Mesenchymal stem cell (in vitro differentiated cells and primary cell): ENCODE measurements at regions not wholly inside any gene's neighbourhood (a gene's known extent, or its start where the extent isn't known, plus 50 kb on each side); places are given as distances from the start of the nearest gene placed in this dataset.

Source experiments
- DNase-seq: peaks from one replicate; pipeline ENCODE4 v3.0.0-alpha.2; 2013
- H2AFZ ChIP-seq: one replicate; pipeline ENCODE4 v1.6.1; 2013; ENCODE audit warnings: low read depth, mild to moderate bottlenecking, control low read depth, inconsistent platforms, low read length, moderate library complexity
- H2AK5ac ChIP-seq: 2 replicates; pipeline ENCODE4 v1.6.1; 2013; ENCODE audit warnings: low read length, moderate library complexity, mild to moderate bottlenecking, inconsistent platforms; ENCODE audit not compliant: severe bottlenecking
- H2BK120ac ChIP-seq: one replicate; pipeline ENCODE4 v1.6.1; 2013; ENCODE audit warnings: low read depth, mild to moderate bottlenecking, inconsistent platforms, low read length, moderate library complexity
- H2BK12ac ChIP-seq, 2 experiments: one replicate each; pipeline ENCODE4 v1.6.1; 2013; ENCODE audit warnings: inconsistent platforms in 2 of 2, low read length in 2 of 2, mild to moderate bottlenecking in 2 of 2, moderate library complexity in 2 of 2, control low read depth in 1 of 2
- H2BK15ac ChIP-seq: one replicate; pipeline ENCODE4 v1.6.1; 2013; ENCODE audit warnings: mild to moderate bottlenecking, low read depth, inconsistent platforms; ENCODE audit not compliant: poor library complexity, severe bottlenecking
- H2BK5ac ChIP-seq: 2 replicates; pipeline ENCODE4 v1.6.1; 2013; ENCODE audit warnings: low read depth, mild to moderate bottlenecking, low read length, control low read depth, inconsistent platforms; ENCODE audit not compliant: poor library complexity, severe bottlenecking
- H3K14ac ChIP-seq, 2 experiments: one replicate each; pipeline ENCODE4 v1.6.1; 2013; ENCODE audit warnings: inconsistent platforms in 2 of 2, low read length in 2 of 2, control low read depth in 1 of 2, mild to moderate bottlenecking in 1 of 2, moderate library complexity in 1 of 2
- H3K18ac ChIP-seq, 2 experiments: one replicate each; pipeline ENCODE4 v1.6.1; 2013; ENCODE audit warnings: inconsistent platforms in 2 of 2, low read length in 2 of 2, control low read depth in 1 of 2, low read depth in 1 of 2, mild to moderate bottlenecking in 1 of 2
- H3K23ac ChIP-seq, 2 experiments: one replicate each; pipeline ENCODE4 v1.6.1; 2013; ENCODE audit warnings: inconsistent platforms in 2 of 2, low read length in 2 of 2, mild to moderate bottlenecking in 2 of 2, moderate library complexity in 2 of 2, control low read depth in 1 of 2
- H3K27ac ChIP-seq: 2 replicates; pipeline ENCODE4 v1.5.1; 2013; ENCODE audit warnings: mild to moderate bottlenecking, moderate library complexity, low read length, control low read depth, inconsistent platforms; ENCODE audit not compliant: poor library complexity, severe bottlenecking
- H3K27me3 ChIP-seq, 2 experiments: 2 replicates each; pipeline versions ENCODE4 v1.6.1 to v1.7.0; 2013; ENCODE audit warnings: low read length in 2 of 2, mild to moderate bottlenecking in 2 of 2, moderate library complexity in 2 of 2, control low read depth in 1 of 2, inconsistent platforms in 1 of 2; ENCODE audit not compliant: control insufficient read depth in 1 of 2, insufficient read depth in 1 of 2
- H3K36me3 ChIP-seq, 2 experiments: 2 replicates each; pipeline versions ENCODE4 v1.6.1 to v1.7.0; 2013; ENCODE audit warnings: low read length in 2 of 2, control low read depth in 1 of 2, inconsistent platforms in 1 of 2, low read depth in 1 of 2, mild to moderate bottlenecking in 1 of 2; ENCODE audit not compliant: insufficient read depth in 2 of 2, control insufficient read depth in 1 of 2
- H3K4ac ChIP-seq, 2 experiments: one replicate each; pipeline ENCODE4 v1.6.1; 2013; ENCODE audit warnings: inconsistent platforms in 2 of 2, low read length in 2 of 2, mild to moderate bottlenecking in 2 of 2, moderate library complexity in 2 of 2, control low read depth in 1 of 2, low read depth in 1 of 2
- H3K4me1 ChIP-seq: 2 replicates; pipeline ENCODE4 v1.6.1; 2013; ENCODE audit warnings: low read depth, low read length, control low read depth; ENCODE audit not compliant: control insufficient read depth, insufficient read depth
- H3K4me2 ChIP-seq: 2 replicates; pipeline ENCODE4 v1.6.1; 2013; ENCODE audit warnings: low read length, mild to moderate bottlenecking, inconsistent platforms; ENCODE audit not compliant: poor library complexity, severe bottlenecking
- H3K4me3 ChIP-seq, 2 experiments: 2 replicates each; pipeline versions ENCODE4 v1.5.1 to v1.7.0; 2013; ENCODE audit warnings: low read length in 2 of 2, mild to moderate bottlenecking in 2 of 2, control low read depth in 1 of 2, low read depth in 1 of 2; ENCODE audit not compliant: insufficient read depth in 1 of 2
- H3K79me1 ChIP-seq: replicated peaks from 2 replicates; pipeline ENCODE4 v1.6.1; 2013; ENCODE audit warnings: mild to moderate bottlenecking, control low read depth, low read length, inconsistent platforms; ENCODE audit not compliant: poor library complexity, severe bottlenecking
- H3K9ac ChIP-seq: 2 replicates; pipeline ENCODE4 v1.7.0; 2013; ENCODE audit warnings: mild to moderate bottlenecking, low read length, moderate library complexity
- H3K9me3 ChIP-seq: 2 replicates; pipeline ENCODE4 v1.7.0; 2013; ENCODE audit warnings: mild to moderate bottlenecking, low read length; ENCODE audit not compliant: control insufficient read depth
- H4K8ac ChIP-seq: one replicate; pipeline ENCODE4 v1.6.1; 2013; ENCODE audit warnings: inconsistent platforms, mild to moderate bottlenecking, low read length, moderate library complexity
- H4K91ac ChIP-seq: one replicate; pipeline ENCODE4 v1.6.1; 2013; ENCODE audit warnings: mild to moderate bottlenecking, low read length, inconsistent platforms
- WGBS: methylation state at CpG from one replicate; pipeline ENCODE4 v1.1.7; 2013; ENCODE audit warnings: mixed read lengths; 5-methylcytosine and 5-hydroxymethylcytosine counted together

- Histone ChIP-seq H2AFZ (no peak overlapping the region), H3K18ac (no peak overlapping the region), H3K36me3 (no peaks in the 10 kb centered on the region), H2BK5ac (no peak overlapping the region), H3K27ac (no peak overlapping the region), H2AK5ac (no peak overlapping the region), H3K23ac (no peak overlapping the region), H3K79me1 (no peaks in the 10 kb centered on the region), H3K4ac (no peak overlapping the region), H3K4me1 (no peaks in the 10 kb centered on the region), H3K9ac (no peak overlapping the region), H3K27me3 (no peaks in the 10 kb centered on the region), H2BK12ac (no peak overlapping the region), H3K4me2 (no peak overlapping the region), H4K91ac (no peak overlapping the region), H3K4me3 (no peak overlapping the region), H4K8ac (no peak overlapping the region), H3K9me3 (peaks cover 5% of the 10 kb centered on the region), H3K14ac (no peak overlapping the region), H2BK120ac (no peak overlapping the region), H2BK15ac (no peak overlapping the region)
- DNase-seq, result no peak
- 69% methylated on average over 2 of the region's 2 CpGs for WGBS
Measured at GRCh38 chr2:34578641-34579040, 979.5 kb upstream of the FAM98A start.

GRCh38 chr2:34570266-34570872 lies 971.3 kb upstream of the FAM98A start:
- no peak overlapping the region for H2BK12ac ChIP-seq
- H4K91ac ChIP-seq, result no peak overlapping the region
- no peak overlapping the region for H4K8ac ChIP-seq
- no peak overlapping the region for H2AFZ ChIP-seq
- H3K4ac ChIP-seq, result no peak overlapping the region
- no peaks in the 10 kb centered on the region for H3K36me3 ChIP-seq
- no peak overlapping the region for H3K4me3 ChIP-seq
- no peak overlapping the region for H2BK120ac ChIP-seq
- no peaks in the 10 kb centered on the region for H3K79me1 ChIP-seq
- no peak overlapping the region for H3K9ac ChIP-seq
- H3K18ac ChIP-seq, result no peak overlapping the region
- DNase-seq, result no peak
- H2AK5ac ChIP-seq, result no peak overlapping the region
- 84% methylated on average over 3 of the region's 7 CpGs for WGBS
- no peaks in the 10 kb centered on the region for H3K4me1 ChIP-seq
- H3K14ac ChIP-seq, result no peak overlapping the region
- peaks cover 11% of the 10 kb centered on the region for H3K9me3 ChIP-seq
- H3K27ac ChIP-seq, result no peak overlapping the region
- H3K23ac ChIP-seq, result no peak overlapping the region
- no peak overlapping the region for H2BK15ac ChIP-seq
- H3K27me3 ChIP-seq, result no peaks in the 10 kb centered on the region
- no peak overlapping the region for H2BK5ac ChIP-seq
- H3K4me2 ChIP-seq, result no peak overlapping the region

- no peak for DNase-seq
- H2BK5ac ChIP-seq, result no peak overlapping the region
- WGBS, result 74% methylated on average over 6 of the region's 7 CpGs
- H3K79me1 ChIP-seq, result no peaks in the 10 kb centered on the region
- H3K4me2 ChIP-seq, result no peak overlapping the region
- no peak overlapping the region for H2AFZ ChIP-seq
- no peak overlapping the region for H3K4me3 ChIP-seq
- no peak overlapping the region for H3K14ac ChIP-seq
- H2AK5ac ChIP-seq, result no peak overlapping the region
- no peaks in the 10 kb centered on the region for H3K27me3 ChIP-seq
- no peak overlapping the region for H3K27ac ChIP-seq
- no peak overlapping the region for H2BK120ac ChIP-seq
- H3K18ac ChIP-seq, result no peak overlapping the region
- no peak overlapping the region for H3K23ac ChIP-seq
- no peak overlapping the region for H3K9ac ChIP-seq
- no peak overlapping the region for H2BK15ac ChIP-seq
- H3K4ac ChIP-seq, result no peak overlapping the region
- no peaks in the 10 kb centered on the region for H3K4me1 ChIP-seq
- no peak overlapping the region for H2BK12ac ChIP-seq
- peaks cover 11% of the 10 kb centered on the region for H3K9me3 ChIP-seq
- H3K36me3 ChIP-seq, result no peaks in the 10 kb centered on the region
- H4K91ac ChIP-seq, result no peak overlapping the region
- no peak overlapping the region for H4K8ac ChIP-seq
Measured at GRCh38 chr2:34567128-34567527, 968.0 kb upstream of the FAM98A start.

GRCh38 chr2:34552337-34552736 lies 953.2 kb upstream of the FAM98A start:
- Histone ChIP-seq H3K27ac (no peak overlapping the region), H2AK5ac (no peak overlapping the region), H3K4me3 (no peak overlapping the region), H2AFZ (no peak overlapping the region), H3K4me2 (no peak overlapping the region), H3K79me1 (no peaks in the 10 kb centered on the region), H4K91ac (no peak overlapping the region), H3K4ac (no peak overlapping the region), H3K18ac (no peak overlapping the region), H3K9me3 (peaks cover 2% of the 10 kb centered on the region), H3K27me3 (no peaks in the 10 kb centered on the region), H3K4me1 (no peaks in the 10 kb centered on the region), H2BK120ac (no peak overlapping the region), H3K36me3 (no peaks in the 10 kb centered on the region), H3K14ac (no peak overlapping the region), H3K23ac (no peak overlapping the region), H4K8ac (no peak overlapping the region), H2BK15ac (no peak overlapping the region), H3K9ac (no peak overlapping the region), H2BK5ac (no peak overlapping the region), H2BK12ac (no peak overlapping the region)
- no peak for DNase-seq
- WGBS, result 86% methylated on average over 4 of the region's 5 CpGs
